Mammary epithelial cell (primary cell): ENCODE measurements at regions not wholly inside any gene's neighbourhood (a gene's known extent, or its start where the extent isn't known, plus 50 kb on each side); places are given as distances from the start of the nearest gene placed in this dataset.

ENCODE experiments used
- EZH2 ChIP-seq: IDR thresholded peaks from 2 replicates; pipeline ENCODE4 v1.6.1; 2012; ENCODE audit warnings: low read length, inconsistent platforms, borderline replicate concordance
- TF ChIP-seq, protein P1 (sequence below), 2 donors: IDR thresholded peaks in 1 of 2; conservative IDR thresholded peaks in 1 of 2; 2 replicates each; pipeline ENCODE4 v1.5.1; 2011 to 2012; ENCODE audit warnings: inconsistent platforms in 2 of 2, low read length in 2 of 2, mild to moderate bottlenecking in 2 of 2, control low read depth in 1 of 2, low read depth in 1 of 2; ENCODE audit not compliant: insufficient read depth in 1 of 2; ENCODE audit errors: extremely low read depth in 1 of 2

DNA sequence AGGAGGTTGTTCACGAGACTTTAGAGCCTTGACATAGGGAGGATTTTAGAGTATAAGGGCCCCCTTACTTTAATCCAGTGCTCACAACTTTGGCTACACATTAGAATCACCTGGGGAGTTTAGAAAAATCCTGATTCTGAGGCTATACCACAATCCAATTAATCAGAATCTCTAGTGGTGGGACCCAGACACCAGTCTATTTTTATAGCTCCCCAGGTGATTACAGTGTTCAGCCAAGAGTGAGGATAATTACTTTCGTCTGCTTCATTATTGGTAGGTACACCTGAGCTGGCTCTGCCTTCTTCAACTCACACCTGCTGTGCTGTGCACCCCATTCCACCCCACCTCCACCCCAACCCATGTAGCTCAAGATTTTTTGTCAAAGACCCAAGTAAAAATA, 141.3 kb upstream of the EPB41L4A start:
- TF ChIP-seq, protein P1, sequence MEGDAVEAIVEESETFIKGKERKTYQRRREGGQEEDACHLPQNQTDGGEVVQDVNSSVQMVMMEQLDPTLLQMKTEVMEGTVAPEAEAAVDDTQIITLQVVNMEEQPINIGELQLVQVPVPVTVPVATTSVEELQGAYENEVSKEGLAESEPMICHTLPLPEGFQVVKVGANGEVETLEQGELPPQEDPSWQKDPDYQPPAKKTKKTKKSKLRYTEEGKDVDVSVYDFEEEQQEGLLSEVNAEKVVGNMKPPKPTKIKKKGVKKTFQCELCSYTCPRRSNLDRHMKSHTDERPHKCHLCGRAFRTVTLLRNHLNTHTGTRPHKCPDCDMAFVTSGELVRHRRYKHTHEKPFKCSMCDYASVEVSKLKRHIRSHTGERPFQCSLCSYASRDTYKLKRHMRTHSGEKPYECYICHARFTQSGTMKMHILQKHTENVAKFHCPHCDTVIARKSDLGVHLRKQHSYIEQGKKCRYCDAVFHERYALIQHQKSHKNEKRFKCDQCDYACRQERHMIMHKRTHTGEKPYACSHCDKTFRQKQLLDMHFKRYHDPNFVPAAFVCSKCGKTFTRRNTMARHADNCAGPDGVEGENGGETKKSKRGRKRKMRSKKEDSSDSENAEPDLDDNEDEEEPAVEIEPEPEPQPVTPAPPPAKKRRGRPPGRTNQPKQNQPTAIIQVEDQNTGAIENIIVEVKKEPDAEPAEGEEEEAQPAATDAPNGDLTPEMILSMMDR (conservative IDR thresholded peaks at IDR 0.05 in 1 of 2, IDR thresholded peaks at IDR 0.05 in 1 of 2; ENCODE audit: extremely low read depth in 1 of 2, insufficient read depth in 1 of 2, low read depth in 1 of 2, low read length in 2 of 2) = no peak
- TF ChIP-seq EZH2 = no peak
